Esophagus muscularis mucosa (tissue), 4 donors: ENCODE measurements at regions not wholly inside any gene's neighbourhood (a gene's known extent, or its start where the extent isn't known, plus 50 kb on each side); places are given as distances from the start of the nearest gene placed in this dataset.

ENCODE experiments used
- DNase-seq: peaks from one replicate; pipeline ENCODE4 v3.0.0-alpha.2; 2017; ENCODE audit errors: extremely low spot score
- H3K27ac ChIP-seq, 4 donors: fragments of 200-600 bp; sonication (generic); replicated peaks in 1 of 4; 1 replicate in 3 of 4; 2 replicates in 1 of 4; pipeline ENCODE4 v1.5.1; 2016 to 2019; ENCODE audit warnings: mild to moderate bottlenecking in 1 of 4
- H3K27me3 ChIP-seq, 4 donors: fragments of 200-600 bp; sonication (generic); one replicate each; pipeline versions ENCODE4 v1.5.1 to v1.6.0; 2016 to 2019
- H3K36me3 ChIP-seq, 4 donors: fragments of 200-600 bp; sonication (generic); one replicate each; pipeline ENCODE4 v1.5.1; 2016 to 2019
- H3K4me1 ChIP-seq, 4 donors: fragments of 200-600 bp; sonication (generic); one replicate each; pipeline ENCODE4 v1.5.1; 2016 to 2019
- H3K4me3 ChIP-seq, 4 donors: fragments of 200-600 bp; sonication (generic); 1 replicate in 2 of 4; 2 replicates in 2 of 4; pipeline ENCODE4 v1.5.1; 2016 to 2019; ENCODE audit warnings: mild to moderate bottlenecking in 4 of 4, moderate library complexity in 1 of 4
- H3K9me3 ChIP-seq, 4 donors: fragments of 200-600 bp; sonication (generic); 1 replicate in 3 of 4; 2 replicates in 1 of 4; pipeline ENCODE4 v1.5.1; 2016 to 2019
- CTCF ChIP-seq, 3 experiments: fragments of 200-600 bp in 2 of 3; fragments of 450-650 bp in 1 of 3; sonication (generic) in 2 of 3; IDR thresholded peaks; one replicate each; pipeline ENCODE4 v1.5.1; 2017 to 2019; ENCODE audit warnings: antibody characterized with exemption in 3 of 3, mild to moderate bottlenecking in 2 of 3, moderate library complexity in 1 of 3
- EP300 ChIP-seq: sonication (generic); formaldehyde crosslinking; IDR thresholded peaks from one replicate; pipeline ENCODE4 v1.6.1; 2017; ENCODE audit warnings: antibody characterized with exemption
- POLR2A ChIP-seq: fragments of 450-650 bp; IDR thresholded peaks from one replicate; pipeline ENCODE4 v1.6.1; 2017; ENCODE audit warnings: antibody characterized with exemption, moderate library complexity, mild to moderate bottlenecking, low read depth
- POLR2AphosphoS5 ChIP-seq, 2 donors: sonication (generic); formaldehyde crosslinking; IDR thresholded peaks; one replicate each; pipeline ENCODE4 v1.6.1; 2017; ENCODE audit warnings: antibody characterized with exemption in 2 of 2
- WGBS: methylation state at CpG from one replicate; pipeline ENCODE4 v1.1.5; 2018; 5-methylcytosine and 5-hydroxymethylcytosine counted together
- intact Hi-C: fragments of 100-400 bp; cut with DNase I; formaldehyde crosslinking; loops from one replicate; pipeline ENCODE4 v1.15.1; 2023

GRCh38 chrX:140360284-140360683 lies 144.6 kb downstream of the SOX3 start:
- 59% methylated on average over 5 of the region's 5 CpGs for WGBS
- TF ChIP-seq EP300 (no peak), POLR2AphosphoS5 (IDR thresholded peaks at IDR 0.05) (no peak), CTCF (IDR thresholded peaks at IDR 0.05) (no peak), POLR2A (no peak)
- H3K36me3 ChIP-seq: no peaks in the 10 kb centered on the region
- H3K4me1 ChIP-seq: no peaks in the 10 kb centered on the region
- H3K27me3 ChIP-seq: no peaks in the 10 kb centered on the region
- DNase-seq: no peak
- H3K9me3 ChIP-seq: no peaks in the 10 kb centered on the region
- no peak overlapping the region for H3K27ac ChIP-seq
- H3K4me3 ChIP-seq: no peak overlapping the region
- intact Hi-C loops: no loop called here

DNA sequence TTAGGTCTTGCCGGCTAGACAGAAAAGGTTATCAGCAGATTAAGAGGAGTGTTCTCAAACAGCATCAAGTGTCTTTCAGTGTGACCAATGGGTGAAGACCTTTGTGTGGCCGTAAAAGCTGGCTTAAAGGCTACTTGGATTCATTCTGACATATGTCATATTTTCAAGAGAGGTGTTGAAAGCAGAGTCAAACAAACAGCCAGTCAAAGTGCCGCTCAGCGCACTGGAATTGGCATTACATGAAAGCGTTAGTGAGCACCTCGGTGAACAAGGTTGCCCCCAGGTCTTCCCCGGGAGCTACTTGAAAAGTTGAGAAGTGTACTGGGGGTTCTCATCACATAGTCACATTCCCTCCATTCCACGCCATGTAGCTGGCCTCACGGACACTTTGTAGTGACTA lies 148.9 kb downstream of the SOX3 start:
- intact Hi-C loops: no loop called here
- TF ChIP-seq CTCF (IDR thresholded peaks at IDR 0.05): no peak
- no peak for TF ChIP-seq POLR2AphosphoS5 (IDR thresholded peaks at IDR 0.05)
- no peaks in the 10 kb centered on the region for H3K27me3 ChIP-seq

DNA sequence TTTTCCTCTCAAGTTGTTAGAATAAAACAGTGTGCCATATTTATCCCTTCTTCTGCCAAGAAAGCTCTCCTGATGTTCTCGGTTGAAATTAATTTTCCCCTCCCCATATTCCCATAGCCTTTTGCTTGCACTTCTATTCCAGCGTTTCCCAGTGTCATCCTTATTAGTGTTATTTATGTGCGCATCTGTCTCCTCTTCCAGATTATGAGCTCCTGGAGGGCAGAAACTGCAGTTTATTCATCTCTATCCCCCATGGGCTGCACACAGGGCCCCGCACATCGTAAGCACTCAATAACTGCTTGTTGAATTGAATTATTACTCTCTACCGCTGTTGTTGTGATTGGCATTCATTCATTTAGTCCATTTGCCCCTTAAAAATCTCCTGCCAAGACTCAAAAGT lies 149.4 kb downstream of the SOX3 start:
- H3K9me3 ChIP-seq: no peaks in the 10 kb centered on the region
- no peak for DNase-seq
- no peaks in the 10 kb centered on the region for H3K36me3 ChIP-seq
- TF ChIP-seq CTCF (IDR thresholded peaks at IDR 0.05): no peak
- no peaks in the 10 kb centered on the region for H3K4me1 ChIP-seq
- H3K4me3 ChIP-seq: no peak overlapping the region
- intact Hi-C loops: no loop called here
- no peaks in the 10 kb centered on the region for H3K27me3 ChIP-seq
- WGBS: 67% methylated on average over 6 of the region's 6 CpGs
- H3K27ac ChIP-seq: no peak overlapping the region

More for the DNA sequence above, 148.9 kb downstream of the SOX3 start:
- Histone ChIP-seq H3K4me1 (no peaks in the 10 kb centered on the region), H3K4me3 (no peak overlapping the region), H3K27ac (no peak overlapping the region), H3K36me3 (no peaks in the 10 kb centered on the region), H3K9me3 (no peaks in the 10 kb centered on the region)
- DNase-seq: no peak
- WGBS: 48% methylated on average over 9 of the region's 9 CpGs

- intact Hi-C loops: no loop called here
Observed at GRCh38 chrX:140354431-140355120, 150.3 kb downstream of the SOX3 start.

More at GRCh38 chrX:140354431-140355120, 150.3 kb downstream of the SOX3 start:
- H3K4me1 ChIP-seq: no peaks in the 10 kb centered on the region
- WGBS: 31% methylated on average over 3 of the region's 3 CpGs
- no peaks in the 10 kb centered on the region for H3K36me3 ChIP-seq
- no peaks in the 10 kb centered on the region for H3K9me3 ChIP-seq
- no peak for DNase-seq
- no peak overlapping the region for H3K4me3 ChIP-seq
- TF ChIP-seq POLR2A (no peak), CTCF (IDR thresholded peaks at IDR 0.05) (no peak), EP300 (no peak), POLR2AphosphoS5 (IDR thresholded peaks at IDR 0.05) (no peak)
- no peaks in the 10 kb centered on the region for H3K27me3 ChIP-seq
- no peak overlapping the region for H3K27ac ChIP-seq
